H9 (cell line): ENCODE measurements at regions not wholly inside any gene's neighbourhood (a gene's known extent, or its start where the extent isn't known, plus 50 kb on each side); places are given as distances from the start of the nearest gene placed in this dataset.

Source experiments
- DNase-seq: peaks from one replicate; pipeline ENCODE4 v3.0.0-alpha.2; 2017
- H2AFZ ChIP-seq: one replicate; pipeline ENCODE4 v1.6.1; 2013; ENCODE audit warnings: mild to moderate bottlenecking, low read length, control low read depth, moderate library complexity
- H2AK5ac ChIP-seq: 2 replicates; pipeline ENCODE4 v1.6.1; 2013; ENCODE audit warnings: low read length, control low read depth, mixed read lengths; ENCODE audit not compliant: insufficient read length
- H2BK120ac ChIP-seq: one replicate; pipeline ENCODE4 v1.6.1; 2013; ENCODE audit warnings: low read depth, mild to moderate bottlenecking, low read length, control low read depth, inconsistent platforms; ENCODE audit not compliant: poor library complexity, severe bottlenecking
- H2BK12ac ChIP-seq: 2 replicates; pipeline ENCODE4 v1.6.1; 2013; ENCODE audit warnings: low read length, control low read depth, mixed read lengths, low read depth; ENCODE audit not compliant: insufficient read length
- H2BK15ac ChIP-seq: 2 replicates; pipeline ENCODE4 v1.6.1; 2013; ENCODE audit warnings: low read depth, low read length, control low read depth
- H2BK20ac ChIP-seq: one replicate; pipeline ENCODE4 v1.6.1; 2013; ENCODE audit warnings: low read depth, mild to moderate bottlenecking, low read length, control low read depth, inconsistent platforms; ENCODE audit not compliant: poor library complexity, severe bottlenecking
- H2BK5ac ChIP-seq: 2 replicates; pipeline ENCODE4 v1.6.1; 2013; ENCODE audit warnings: low read length, control low read depth, mixed read lengths; ENCODE audit not compliant: insufficient read length
- H3K14ac ChIP-seq: 2 replicates; pipeline ENCODE4 v1.6.1; 2013; ENCODE audit warnings: low read length, control low read depth; ENCODE audit not compliant: insufficient read depth
- H3K18ac ChIP-seq: 2 replicates; pipeline ENCODE4 v1.6.1; 2013; ENCODE audit warnings: low read depth, mild to moderate bottlenecking, mixed read lengths, low read length, control low read depth; ENCODE audit not compliant: insufficient read length
- H3K23ac ChIP-seq: 2 replicates; pipeline ENCODE4 v1.6.1; 2013; ENCODE audit warnings: low read length, control low read depth, mixed read lengths, low read depth; ENCODE audit not compliant: insufficient read length
- H3K23me2 ChIP-seq: 2 replicates; pipeline ENCODE4 v1.6.1; 2013; ENCODE audit warnings: low read depth, mild to moderate bottlenecking, mixed read lengths, low read length, control low read depth; ENCODE audit not compliant: insufficient read length, poor library complexity, severe bottlenecking
- H3K27ac ChIP-seq: 2 replicates; pipeline ENCODE4 v1.5.1; 2013; ENCODE audit warnings: low read length, control low read depth, mixed read lengths, low read depth; ENCODE audit not compliant: insufficient read length
- H3K27me3 ChIP-seq: 2 replicates; pipeline ENCODE4 v1.6.1; 2013; ENCODE audit warnings: low read length, control low read depth, inconsistent platforms; ENCODE audit not compliant: insufficient read depth
- H3K4ac ChIP-seq: 2 replicates; pipeline ENCODE4 v1.6.1; 2013; ENCODE audit warnings: low read depth, mild to moderate bottlenecking, control low read depth, inconsistent platforms, low read length, moderate library complexity
- H3K4me1 ChIP-seq: 2 replicates; pipeline ENCODE4 v1.6.1; 2013; ENCODE audit warnings: low read length, control low read depth, inconsistent platforms; ENCODE audit not compliant: insufficient read depth
- H3K4me2 ChIP-seq: 2 replicates; pipeline ENCODE4 v1.6.1; 2013; ENCODE audit warnings: low read length, control low read depth, mixed read lengths; ENCODE audit not compliant: insufficient read length, insufficient read depth
- H3K56ac ChIP-seq: 2 replicates; pipeline ENCODE4 v1.6.1; 2013; ENCODE audit warnings: low read depth, mild to moderate bottlenecking, mixed read lengths, low read length, control low read depth; ENCODE audit not compliant: insufficient read length
- H3K79me1 ChIP-seq: 2 replicates; pipeline ENCODE4 v1.6.1; 2013; ENCODE audit warnings: low read depth, mild to moderate bottlenecking, moderate library complexity, low read length, control low read depth, inconsistent platforms; ENCODE audit not compliant: insufficient read depth, poor library complexity, severe bottlenecking
- H3K79me2 ChIP-seq: 2 replicates; pipeline ENCODE4 v1.6.1; 2013; ENCODE audit warnings: low read length, control low read depth, inconsistent platforms; ENCODE audit not compliant: insufficient read depth
- H3K9ac ChIP-seq: 2 replicates; pipeline ENCODE4 v1.6.1; 2013; ENCODE audit warnings: low read length, control low read depth, mixed read lengths; ENCODE audit not compliant: insufficient read length; ENCODE audit errors: extremely low read depth
- H3K9me3 ChIP-seq: one replicate; pipeline ENCODE4 v1.6.1; 2013; ENCODE audit warnings: low read depth, low read length, inconsistent platforms; ENCODE audit not compliant: control insufficient read depth
- H3T11ph ChIP-seq: one replicate; pipeline ENCODE4 v1.6.1; 2013; ENCODE audit warnings: mild to moderate bottlenecking, low read length, control low read depth, inconsistent platforms
- H4K20me1 ChIP-seq: one replicate; pipeline ENCODE4 v1.6.1; 2013; ENCODE audit not compliant: control insufficient read depth, insufficient read length, insufficient read depth
- H4K5ac ChIP-seq: 2 replicates; pipeline ENCODE4 v1.6.1; 2013; ENCODE audit warnings: low read depth, mild to moderate bottlenecking, mixed read lengths, low read length, control low read depth; ENCODE audit not compliant: insufficient read length
- H4K8ac ChIP-seq: replicated peaks from 2 replicates; pipeline ENCODE4 v1.6.1; 2013; ENCODE audit warnings: low read length, control low read depth, mixed read lengths, low read depth; ENCODE audit not compliant: insufficient read length
- H4K91ac ChIP-seq: 2 replicates; pipeline ENCODE4 v1.6.1; 2013; ENCODE audit warnings: low read depth, mild to moderate bottlenecking, moderate library complexity, mixed read lengths, low read length, control low read depth; ENCODE audit not compliant: insufficient read length
- H3K27ac Mint-ChIP-seq, 3 experiments: 2 replicates in 2 of 3; 3 replicates in 1 of 3; pipeline ENCODE4 v1.8.0; 2020 to 2021; ENCODE audit warnings: mixed read lengths in 3 of 3, mild to moderate bottlenecking in 1 of 3, moderate library complexity in 1 of 3
- H3K27me3 Mint-ChIP-seq: 2 replicates; pipeline ENCODE4 v1.8.0; 2021; ENCODE audit warnings: low read depth, mild to moderate bottlenecking, moderate library complexity, mixed read lengths
- H3K36me3 Mint-ChIP-seq, 3 experiments: 2 replicates in 2 of 3; 3 replicates in 1 of 3; pipeline ENCODE4 v1.8.0; 2020 to 2021; ENCODE audit warnings: low read depth in 3 of 3, mixed read lengths in 3 of 3; ENCODE audit not compliant: insufficient read depth in 1 of 3
- H3K4me1 Mint-ChIP-seq, 2 experiments: 2 replicates each; pipeline ENCODE4 v1.8.0; 2020; ENCODE audit warnings: mixed read lengths in 2 of 2
- H3K4me3 Mint-ChIP-seq, 2 experiments: 2 replicates in 1 of 2; 3 replicates in 1 of 2; pipeline ENCODE4 v1.8.0; 2020 to 2021; ENCODE audit warnings: mild to moderate bottlenecking in 2 of 2, mixed read lengths in 2 of 2, moderate library complexity in 1 of 2
- H3K9me3 Mint-ChIP-seq, 2 experiments: 2 replicates in 1 of 2; 3 replicates in 1 of 2; pipeline ENCODE4 v1.8.0; 2020; ENCODE audit warnings: mild to moderate bottlenecking in 2 of 2, mixed read lengths in 2 of 2, moderate library complexity in 1 of 2
- CTCF ChIP-seq: fragments of 200-600 bp; sonication (generic); conservative IDR thresholded peaks from 3 replicates; pipeline ENCODE4 v1.8.0; 2021; ENCODE audit warnings: antibody characterized with exemption, mild to moderate bottlenecking
- WGBS: extraction: QIAGEN DNeasy Blood & Tissue Kit; methylation state at CpG from one replicate; pipeline ENCODE4 v1.1.7; 2013; ENCODE audit warnings: missing lambda C conversion rate, low lambda C conversion rate, mixed read lengths; ENCODE audit not compliant: insufficient read length; ENCODE audit errors: extremely low coverage; 5-methylcytosine and 5-hydroxymethylcytosine counted together

GRCh38 chr14:44211718-44212117 lies 295.4 kb downstream of the FSCB start:
- H2AK5ac ChIP-seq: no peak overlapping the region
- peaks cover 2 to 6% (median 2%) of the 10 kb centered on the region in 3 experiments; a peak in 5 of 7 replicates for H3K36me3 Mint-ChIP-seq
- H3K4me3 Mint-ChIP-seq: no peak overlapping the region
- no peak for TF ChIP-seq CTCF
- H3K27me3 ChIP-seq: no peaks in the 10 kb centered on the region
- no peak overlapping the region for H4K5ac ChIP-seq
- H2BK12ac ChIP-seq: no peak overlapping the region
- no peak overlapping the region for H3K4me2 ChIP-seq
- no peak overlapping the region for H3K9ac ChIP-seq
- H3K4ac ChIP-seq: no peak overlapping the region
- no peak overlapping the region for H2BK15ac ChIP-seq
- H3K4me1 ChIP-seq: no peaks in the 10 kb centered on the region
- no peak overlapping the region for H3K56ac ChIP-seq
- no peak overlapping the region for H3K14ac ChIP-seq
- no peak for DNase-seq
- no peaks in the 10 kb centered on the region for H3K4me1 Mint-ChIP-seq
- H3K27me3 Mint-ChIP-seq: no peaks in the 10 kb centered on the region
- no peak overlapping the region for H3K27ac ChIP-seq
- no peak overlapping the region for H4K91ac ChIP-seq
- no peaks in the 10 kb centered on the region for H3K79me1 ChIP-seq
- H2AFZ ChIP-seq: no peak overlapping the region
- WGBS: no CpG with 5 or more reads among the region's 2 CpGs
- no peaks in the 10 kb centered on the region for H3K23me2 ChIP-seq
- no peak overlapping the region for H2BK5ac ChIP-seq
- no peak overlapping the region for H2BK20ac ChIP-seq
- H3K9me3 Mint-ChIP-seq: peaks cover 10 to 11% of the 10 kb centered on the region in 2 experiments; a peak in 4 of 5 replicates
- no peaks in the 10 kb centered on the region for H3K79me2 ChIP-seq
- H4K8ac ChIP-seq: no peak overlapping the region
- no peak overlapping the region for H3K23ac ChIP-seq
- H3K18ac ChIP-seq: no peak overlapping the region
- no peaks in the 10 kb centered on the region for H4K20me1 ChIP-seq
- H3K9me3 ChIP-seq: no peaks in the 10 kb centered on the region
- no peak overlapping the region for H3K27ac Mint-ChIP-seq
- no peak overlapping the region for H2BK120ac ChIP-seq
- no peak overlapping the region for H3T11ph ChIP-seq
